B cell (primary cell): ENCODE measurements at regions not wholly inside any gene's neighbourhood (a gene's known extent, or its start where the extent isn't known, plus 50 kb on each side); places are given as distances from the start of the nearest gene placed in this dataset.

ENCODE experiments used
- EZH2 ChIP-seq: IDR thresholded peaks from 2 replicates; pipeline ENCODE4 v1.6.1; 2012; ENCODE audit warnings: borderline replicate concordance, low read depth, mild to moderate bottlenecking, moderate library complexity, low read length; ENCODE audit not compliant: insufficient read depth, poor library complexity, severe bottlenecking
- TF ChIP-seq, protein P1 (sequence below): fragments of 200-600 bp; IDR thresholded peaks from one replicate; pipeline ENCODE4 v1.8.0; 2022; ENCODE audit warnings: antibody characterized with exemption, mild to moderate bottlenecking

DNA sequence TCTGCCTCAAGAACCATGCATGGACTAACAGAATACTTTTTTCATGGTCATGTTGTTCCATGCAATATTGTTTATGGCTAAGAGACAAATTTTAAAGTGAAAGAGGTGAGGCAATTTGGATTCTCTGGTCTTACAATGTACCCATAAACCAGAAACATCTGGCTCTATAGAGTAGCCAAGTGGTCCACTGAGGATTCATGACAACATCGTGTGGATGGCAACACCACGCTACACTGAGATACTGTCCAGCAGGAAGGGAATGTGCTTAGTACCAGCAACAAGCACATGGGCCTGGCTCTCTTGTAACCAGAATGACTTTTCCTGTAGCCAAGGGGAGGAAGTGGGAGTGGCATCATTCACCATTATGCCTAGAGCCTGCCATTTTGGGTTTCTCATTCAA lies 218.2 kb downstream of the GADD45G start:
- TF ChIP-seq, protein P1, sequence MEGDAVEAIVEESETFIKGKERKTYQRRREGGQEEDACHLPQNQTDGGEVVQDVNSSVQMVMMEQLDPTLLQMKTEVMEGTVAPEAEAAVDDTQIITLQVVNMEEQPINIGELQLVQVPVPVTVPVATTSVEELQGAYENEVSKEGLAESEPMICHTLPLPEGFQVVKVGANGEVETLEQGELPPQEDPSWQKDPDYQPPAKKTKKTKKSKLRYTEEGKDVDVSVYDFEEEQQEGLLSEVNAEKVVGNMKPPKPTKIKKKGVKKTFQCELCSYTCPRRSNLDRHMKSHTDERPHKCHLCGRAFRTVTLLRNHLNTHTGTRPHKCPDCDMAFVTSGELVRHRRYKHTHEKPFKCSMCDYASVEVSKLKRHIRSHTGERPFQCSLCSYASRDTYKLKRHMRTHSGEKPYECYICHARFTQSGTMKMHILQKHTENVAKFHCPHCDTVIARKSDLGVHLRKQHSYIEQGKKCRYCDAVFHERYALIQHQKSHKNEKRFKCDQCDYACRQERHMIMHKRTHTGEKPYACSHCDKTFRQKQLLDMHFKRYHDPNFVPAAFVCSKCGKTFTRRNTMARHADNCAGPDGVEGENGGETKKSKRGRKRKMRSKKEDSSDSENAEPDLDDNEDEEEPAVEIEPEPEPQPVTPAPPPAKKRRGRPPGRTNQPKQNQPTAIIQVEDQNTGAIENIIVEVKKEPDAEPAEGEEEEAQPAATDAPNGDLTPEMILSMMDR: no peak
- no peak for TF ChIP-seq EZH2
